Peyer's patch (tissue), 4 donors: ENCODE measurements at regions not wholly inside any gene's neighbourhood (a gene's known extent, or its start where the extent isn't known, plus 50 kb on each side); places are given as distances from the start of the nearest gene placed in this dataset.

Experiments used
- POLR2A ChIP-seq, 2 donors: fragments of 450-650 bp; IDR thresholded peaks; one replicate each; pipeline ENCODE4 v1.5.1; 2017; ENCODE audit warnings: antibody characterized with exemption in 2 of 2, mild to moderate bottlenecking in 2 of 2, moderate library complexity in 2 of 2
- TF ChIP-seq, protein P1 (sequence below), 6 experiments: fragments of 450-650 bp in 4 of 6; fragments of 200-600 bp in 2 of 6; sonication (generic) in 1 of 6; IDR thresholded peaks; one replicate each; pipeline ENCODE4 v1.5.1; 2017 to 2019; ENCODE audit warnings: antibody characterized with exemption in 6 of 6, mild to moderate bottlenecking in 3 of 6, moderate library complexity in 1 of 6

DNA sequence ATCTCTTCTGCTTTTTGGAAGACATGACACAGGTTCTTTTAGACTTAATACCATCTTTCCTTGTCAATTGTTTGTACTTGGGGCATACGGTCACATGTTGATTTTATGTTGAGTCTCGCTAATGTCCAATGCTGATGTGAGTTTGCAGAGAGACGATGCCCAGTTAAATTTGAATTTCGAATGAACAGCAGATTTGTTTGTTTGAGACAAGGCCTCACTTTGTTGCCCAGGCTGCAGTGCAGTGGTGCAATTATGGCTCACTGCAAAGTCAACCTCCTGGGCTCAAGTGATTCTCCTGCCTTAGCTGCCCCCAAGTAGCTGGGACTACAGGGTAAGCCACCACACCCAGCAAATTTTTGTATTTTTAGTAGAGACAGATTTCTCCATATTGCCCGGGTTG lies 473.5 kb downstream of the RIT2 start:
- no peak for TF ChIP-seq POLR2A (IDR thresholded peaks at IDR 0.05)
- TF ChIP-seq, protein P1, sequence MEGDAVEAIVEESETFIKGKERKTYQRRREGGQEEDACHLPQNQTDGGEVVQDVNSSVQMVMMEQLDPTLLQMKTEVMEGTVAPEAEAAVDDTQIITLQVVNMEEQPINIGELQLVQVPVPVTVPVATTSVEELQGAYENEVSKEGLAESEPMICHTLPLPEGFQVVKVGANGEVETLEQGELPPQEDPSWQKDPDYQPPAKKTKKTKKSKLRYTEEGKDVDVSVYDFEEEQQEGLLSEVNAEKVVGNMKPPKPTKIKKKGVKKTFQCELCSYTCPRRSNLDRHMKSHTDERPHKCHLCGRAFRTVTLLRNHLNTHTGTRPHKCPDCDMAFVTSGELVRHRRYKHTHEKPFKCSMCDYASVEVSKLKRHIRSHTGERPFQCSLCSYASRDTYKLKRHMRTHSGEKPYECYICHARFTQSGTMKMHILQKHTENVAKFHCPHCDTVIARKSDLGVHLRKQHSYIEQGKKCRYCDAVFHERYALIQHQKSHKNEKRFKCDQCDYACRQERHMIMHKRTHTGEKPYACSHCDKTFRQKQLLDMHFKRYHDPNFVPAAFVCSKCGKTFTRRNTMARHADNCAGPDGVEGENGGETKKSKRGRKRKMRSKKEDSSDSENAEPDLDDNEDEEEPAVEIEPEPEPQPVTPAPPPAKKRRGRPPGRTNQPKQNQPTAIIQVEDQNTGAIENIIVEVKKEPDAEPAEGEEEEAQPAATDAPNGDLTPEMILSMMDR (IDR thresholded peaks at IDR 0.05) = no peak
